Fibroblast of skin of abdomen (primary cell): ENCODE measurements at regions not wholly inside any gene's neighbourhood (a gene's known extent, or its start where the extent isn't known, plus 50 kb on each side); places are given as distances from the start of the nearest gene placed in this dataset.
"Not testable (repeated sequence)": the region's sequence is repeated elsewhere in the genome, so short reads cannot be mapped to it uniquely, and the experiment has no call there.

Source experiments
- DNase-seq: peaks from one replicate; pipeline ENCODE4 v3.0.0-alpha.2; 2013

GRCh38 chr2:129417041-129417440 is 562.4 kb upstream of the RAB6C start:
- not testable (repeated sequence) for DNase-seq

- DNase-seq = no peak
These were observed 557.4 kb upstream of the RAB6C start for GRCh38 chr2:129422028-129422427.

DNA sequence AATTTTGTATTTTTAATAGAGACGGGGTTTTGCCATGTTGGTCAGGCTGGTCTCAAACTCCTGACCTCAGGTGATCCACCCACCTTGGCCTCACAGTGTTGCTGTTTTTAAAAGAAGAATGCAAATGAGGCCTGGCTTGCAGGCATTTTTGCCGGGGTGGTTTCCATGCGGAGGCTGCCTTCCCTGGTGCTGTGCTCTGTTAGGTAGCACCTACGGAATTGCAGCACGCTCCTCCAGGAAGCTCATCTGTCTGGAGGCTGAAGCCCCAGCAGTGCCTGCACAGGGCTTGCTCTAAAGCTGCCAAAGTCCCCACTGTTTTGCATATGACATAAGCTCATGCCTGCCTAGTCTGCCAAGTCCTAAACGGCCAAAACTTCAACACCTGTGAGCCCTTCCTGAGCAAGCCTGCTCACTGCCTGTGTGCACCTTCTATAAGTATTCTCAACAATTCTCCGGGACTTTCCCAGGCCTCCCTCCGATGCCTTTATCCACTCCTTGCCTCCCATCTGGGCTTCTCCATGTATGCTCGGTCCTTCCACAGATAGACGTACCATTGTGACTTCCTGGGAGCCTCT is 551.3 kb upstream of the RAB6C start:
- DNase-seq = no peak

DNA sequence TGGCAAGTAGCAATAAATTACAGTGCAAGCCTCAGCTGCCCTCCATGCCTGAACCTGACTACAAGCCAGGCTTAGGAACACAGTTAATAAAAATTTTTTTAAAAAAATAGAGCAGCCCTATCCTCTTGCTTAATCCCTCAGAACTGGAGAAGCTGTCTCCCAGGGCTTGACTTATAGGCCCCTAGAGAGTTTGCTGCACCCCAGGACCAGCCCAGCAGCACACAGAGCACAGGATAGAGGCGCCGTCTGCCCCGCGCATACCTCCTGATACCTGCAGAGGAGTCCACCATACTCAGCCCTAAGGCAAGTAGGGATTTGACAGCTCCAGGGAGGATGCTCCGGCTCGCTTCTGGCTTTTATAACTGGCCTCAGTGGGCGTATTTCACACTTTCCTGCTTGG is 548.6 kb upstream of the RAB6C start:
- no peak for DNase-seq

- DNase-seq = no peak
These were observed 547.6 kb upstream of the RAB6C start for GRCh38 chr2:129431881-129432280.

GRCh38 chr2:129436809-129437208 is 542.7 kb upstream of the RAB6C start:
- DNase-seq = no peak

GRCh38 chr2:129437725-129438124 is 541.7 kb upstream of the RAB6C start:
- no peak for DNase-seq

GRCh38 chr2:129438501-129439057 is 540.9 kb upstream of the RAB6C start:
- no peak for DNase-seq

DNA sequence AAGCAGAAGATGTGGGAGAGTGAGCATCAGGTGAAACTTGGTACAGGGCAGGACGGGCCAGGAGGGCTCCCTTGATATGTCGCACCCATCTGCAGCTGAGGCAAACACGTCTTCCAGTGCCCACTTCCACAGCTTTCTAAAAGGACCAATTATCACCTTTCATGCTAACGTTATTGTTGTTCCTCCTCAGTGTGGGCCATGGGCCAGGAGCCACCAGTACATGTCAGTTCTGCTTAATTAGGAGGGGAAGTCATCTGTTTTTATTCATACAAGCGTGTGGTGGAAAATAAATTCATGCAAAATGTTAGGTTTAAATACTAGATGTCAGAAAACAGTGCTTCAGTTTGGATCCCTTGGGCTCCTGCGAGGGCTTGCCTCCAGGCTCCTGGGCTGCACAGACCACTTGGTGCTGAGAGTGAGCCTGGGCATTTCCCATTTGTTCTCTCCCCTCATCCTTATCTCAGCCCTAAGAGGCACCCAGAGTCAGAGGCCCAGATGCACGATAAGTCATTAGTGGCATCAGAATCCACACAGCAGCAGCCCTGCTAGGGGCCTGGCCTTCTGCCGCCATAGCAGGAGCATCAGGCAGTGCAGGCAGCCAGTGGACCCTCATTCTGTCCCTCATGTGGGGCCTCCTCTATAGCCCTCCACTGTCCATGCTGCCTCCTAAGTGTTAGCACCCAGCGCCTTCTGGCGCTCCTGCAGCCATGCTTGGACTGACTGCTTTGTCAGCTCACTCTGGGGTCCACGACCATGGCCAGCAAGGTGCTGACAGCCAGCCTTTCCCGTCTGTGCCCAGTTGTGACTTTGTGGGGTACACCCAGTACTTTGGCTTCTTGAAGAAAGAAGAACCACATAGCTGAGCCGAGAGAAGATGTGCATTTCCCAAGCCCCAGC is 539.8 kb upstream of the RAB6C start:
- DNase-seq = no peak

- no peak for DNase-seq
These were observed 537.9 kb upstream of the RAB6C start for GRCh38 chr2:129441610-129442009.

GRCh38 chr2:129443235-129443864 is 536.1 kb upstream of the RAB6C start:
- no peak for DNase-seq

GRCh38 chr2:129443865-129444739 is 535.4 kb upstream of the RAB6C start:
- DNase-seq = no peak

GRCh38 chr2:129444751-129445150 is 534.7 kb upstream of the RAB6C start:
- DNase-seq = no peak

DNA sequence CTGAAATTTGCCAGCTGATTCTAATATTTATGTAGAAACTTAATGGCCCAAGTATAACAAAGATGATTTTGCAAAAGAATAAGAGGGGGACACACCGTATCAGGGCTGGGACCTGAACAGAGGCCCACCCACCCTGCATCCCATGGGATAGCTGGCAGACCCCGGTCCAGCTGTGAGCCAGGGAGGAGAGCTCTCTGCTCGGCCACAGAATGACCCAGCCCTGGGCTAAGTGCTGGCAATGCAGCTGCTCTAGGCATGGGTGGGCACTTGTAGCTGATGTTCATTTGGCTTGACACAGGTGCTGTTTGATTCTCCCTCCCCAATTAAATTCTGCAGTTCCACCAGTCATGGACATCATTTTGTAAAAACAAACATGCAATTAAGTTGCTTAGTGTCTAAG is 522.8 kb upstream of the RAB6C start:
- no peak for DNase-seq

GRCh38 chr2:129457277-129457818 is 522.1 kb upstream of the RAB6C start:
- DNase-seq = no peak

DNA sequence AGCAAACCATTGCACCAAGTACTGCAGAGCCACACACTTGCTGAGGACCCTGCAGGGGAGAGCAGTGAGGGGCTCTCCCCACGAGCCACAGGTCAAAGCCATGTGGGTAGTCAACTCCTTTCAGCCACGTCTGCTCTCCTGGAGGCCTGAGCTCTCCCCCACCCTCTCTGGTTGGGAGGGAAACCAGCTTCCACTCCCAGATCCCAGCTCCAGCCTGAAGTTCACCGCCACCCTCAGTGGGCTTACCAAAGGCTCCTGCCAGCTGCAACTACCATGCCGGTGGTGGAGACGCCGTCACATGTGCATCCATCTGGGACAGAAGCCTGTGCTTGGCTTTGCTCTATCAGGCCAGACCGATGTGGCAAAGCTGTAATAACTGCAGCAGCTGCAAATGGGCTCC is 521.5 kb upstream of the RAB6C start:
- no peak for DNase-seq

GRCh38 chr2:129458436-129458835 is 521.0 kb upstream of the RAB6C start:
- DNase-seq = no peak

DNA sequence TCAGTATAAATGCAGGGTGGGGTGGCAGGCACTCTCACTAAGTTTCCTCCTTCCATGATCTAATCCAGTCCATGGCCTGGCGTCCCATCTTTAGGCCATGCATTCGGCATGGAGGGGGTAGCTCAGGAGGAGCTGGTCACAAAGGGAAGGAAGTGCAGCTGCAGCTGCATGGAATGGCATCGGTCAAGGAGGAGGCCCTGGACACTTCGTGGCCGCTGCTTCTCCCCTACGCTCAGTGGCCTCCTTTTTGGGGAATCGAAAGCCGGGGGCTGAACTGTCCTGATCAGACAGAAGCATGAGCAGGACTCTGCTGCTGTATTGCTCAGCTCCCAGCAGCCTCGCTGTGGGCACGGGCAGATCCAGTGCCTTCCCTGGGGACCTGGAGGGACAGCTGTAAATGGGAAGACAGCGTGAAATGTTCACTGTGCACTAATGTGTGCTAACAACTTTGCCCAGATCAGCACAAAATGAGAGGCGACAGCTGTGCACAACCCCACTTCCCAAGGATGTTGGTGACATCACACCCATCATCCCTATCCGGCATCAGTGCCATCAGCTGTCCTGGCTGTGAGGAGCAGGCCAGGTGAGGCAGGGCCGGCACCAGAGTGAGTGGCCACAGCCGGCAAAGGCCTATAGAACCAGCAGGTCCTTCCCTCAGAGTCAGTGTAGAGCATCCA is 520.1 kb upstream of the RAB6C start:
- no peak for DNase-seq

GRCh38 chr2:129459881-129460280 is 519.6 kb upstream of the RAB6C start:
- no peak for DNase-seq

- DNase-seq = no peak
These were observed 518.9 kb upstream of the RAB6C start for GRCh38 chr2:129460299-129461198.
